HCT116 (cell line): ENCODE measurements at regions not wholly inside any gene's neighbourhood (a gene's known extent, or its start where the extent isn't known, plus 50 kb on each side); places are given as distances from the start of the nearest gene placed in this dataset.

Experiments used
- ATAC-seq: fragments of 200-7000 bp; cut with Tn5 transposase; 2 replicates; pipeline ENCODE4 v1.9.1; 2020; ENCODE audit warnings: mild to moderate bottlenecking, moderate library complexity
- BruUV-seq: library from RNA; stranded (reverse); fragments of 400-500 nt; replicated peaks from 2 replicates; lab custom pipeline; 2021; lab: Mats Ljungman, UMichigan
- CTCF ChIA-PET: fragments of 300-600 bp; sonication (Branson Sonifier 250); formaldehyde crosslinking; loops from one replicate; lab custom pipeline; 2021; ENCODE audit warnings: antibody characterized with exemption; lab: Charles Lee
- POLR2A ChIA-PET: fragments of 300-600, 350-600 bp; sonication (Branson Sonifier 250); formaldehyde crosslinking; loops from one replicate; lab custom pipeline; 2021; ENCODE audit warnings: antibody characterized with exemption; lab: Charles Lee
- RAD21 ChIA-PET, 2 experiments: fragments of 300-600 bp; sonication (Branson Sonifier 250); formaldehyde crosslinking; loops; one replicate each; lab custom pipeline; 2023; ENCODE audit warnings: low total read pairs in 2 of 2; ENCODE audit not compliant: uncharacterized antibody in 2 of 2, unreplicated experiment in 2 of 2, low non-redundant PET in 1 of 2; lab: Charles Lee
- DNase-seq: peaks from one replicate; pipeline ENCODE4 v3.0.0-alpha.2; 2010; ENCODE audit warnings: low read depth, low spot score
- H2AFZ ChIP-seq: fragments of 200-600 bp; shearing (Covaris generic), sonication (generic); 2 replicates; pipeline ENCODE4 v1.6.1; 2017; ENCODE audit warnings: low read depth, mixed run types, mixed read lengths, antibody characterized with exemption, low read length; ENCODE audit not compliant: poor library complexity, severe bottlenecking
- H3K27ac ChIP-seq: 2 replicates; pipeline ENCODE4 v1.5.1; 2012; ENCODE audit warnings: low read depth, low read length
- H3K27me3 ChIP-seq: fragments of 200-600 bp; sonication (generic); 2 replicates; pipeline ENCODE4 v1.6.1; 2016; ENCODE audit warnings: mixed run types, low read length, mixed read lengths; ENCODE audit not compliant: insufficient read depth
- H3K36me3 ChIP-seq, 2 experiments: fragments of 200-500 bp in 1 of 2; fragments of 200-600 bp in 1 of 2; sonication (Bioruptor generic) in 1 of 2; sonication (generic) in 1 of 2; 2 replicates each; pipeline versions ENCODE4 v1.5.1 to v1.6.1; 2014 to 2016; ENCODE audit warnings: low read length in 2 of 2, inconsistent platforms in 1 of 2, mixed read lengths in 1 of 2, mixed run types in 1 of 2; ENCODE audit not compliant: insufficient read depth in 2 of 2, control insufficient read depth in 1 of 2
- H3K4me1 ChIP-seq, 2 experiments: fragments of 200-600 bp in 1 of 2; sonication (generic) in 1 of 2; 2 replicates each; pipeline versions ENCODE4 v1.5.1 to v1.6.1; 2012 to 2017; ENCODE audit warnings: low read length in 2 of 2, inconsistent platforms in 1 of 2, mild to moderate bottlenecking in 1 of 2, mixed read lengths in 1 of 2, mixed run types in 1 of 2, moderate library complexity in 1 of 2; ENCODE audit not compliant: insufficient read depth in 2 of 2, control insufficient read depth in 1 of 2
- H3K4me2 ChIP-seq: fragments of 200-600 bp; sonication (generic); 2 replicates; pipeline ENCODE4 v1.6.1; 2017; ENCODE audit warnings: mixed run types, low read length, mixed read lengths
- H3K4me3 ChIP-seq, 2 experiments: fragments of 200-600 bp in 1 of 2; sonication (generic) in 1 of 2; replicated peaks in 1 of 2; 2 replicates each; pipeline ENCODE4 v1.5.1; 2011 to 2016; ENCODE audit warnings: low read length in 2 of 2, control low read depth in 1 of 2, low read depth in 1 of 2, mild to moderate bottlenecking in 1 of 2, mixed read lengths in 1 of 2, mixed run types in 1 of 2
- H3K79me2 ChIP-seq: fragments of 200-600 bp; sonication (generic); 2 replicates; pipeline ENCODE4 v1.6.1; 2017; ENCODE audit warnings: mild to moderate bottlenecking, mixed run types, low read length, moderate library complexity, mixed read lengths; ENCODE audit not compliant: insufficient read depth
- H3K9ac ChIP-seq: fragments of 200-600 bp; sonication (generic); 2 replicates; pipeline ENCODE4 v1.6.1; 2016; ENCODE audit warnings: low read length, mixed read lengths
- H3K9me2 ChIP-seq: fragments of 200-600 bp; sonication (generic), shearing (Covaris generic); 2 replicates; pipeline ENCODE4 v1.6.1; 2017; ENCODE audit warnings: mixed run types, mild to moderate bottlenecking, moderate library complexity; ENCODE audit not compliant: insufficient read depth
- H3K9me3 ChIP-seq, 2 experiments: fragments of 200-500 bp in 1 of 2; fragments of 200-600 bp in 1 of 2; sonication (Bioruptor generic) in 1 of 2; sonication (generic) in 1 of 2; 2 replicates each; pipeline ENCODE4 v1.6.1; 2014 to 2017; ENCODE audit warnings: low read length in 2 of 2, mixed read lengths in 2 of 2, inconsistent platforms in 1 of 2, low read depth in 1 of 2, mild to moderate bottlenecking in 1 of 2, mixed run types in 1 of 2, moderate library complexity in 1 of 2; ENCODE audit not compliant: control insufficient read depth in 1 of 2, insufficient read depth in 1 of 2
- H4K20me1 ChIP-seq: fragments of 200-600 bp; sonication (generic), shearing (Covaris generic); 2 replicates; pipeline ENCODE4 v1.6.1; 2017; ENCODE audit warnings: mixed run types, mild to moderate bottlenecking, moderate library complexity; ENCODE audit not compliant: insufficient read depth
- CEBPB ChIP-seq: IDR thresholded peaks from 2 replicates; pipeline ENCODE4 v1.6.1; 2012; ENCODE audit warnings: low read depth
- CTCF ChIP-seq, 3 experiments: fragments of 200-600 bp in 1 of 3; sonication (generic) in 1 of 3; IDR thresholded peaks in 2 of 3; conservative IDR thresholded peaks in 1 of 3; 2 replicates each; pipeline ENCODE4 v1.5.1; 2012 to 2017; ENCODE audit warnings: low read depth in 2 of 3, low read length in 2 of 3, antibody characterized with exemption in 1 of 3, borderline replicate concordance in 1 of 3, control low read depth in 1 of 3, mild to moderate bottlenecking in 1 of 3, mixed read lengths in 1 of 3, mixed run types in 1 of 3, moderate library complexity in 1 of 3; ENCODE audit not compliant: insufficient read depth in 1 of 3
- EGR1 ChIP-seq: IDR thresholded peaks from 2 replicates; pipeline ENCODE4 v1.6.1; 2012; ENCODE audit warnings: low read depth
- ELF1 ChIP-seq: IDR thresholded peaks from 2 replicates; pipeline ENCODE4 v1.6.1; 2012; ENCODE audit warnings: low read depth, borderline replicate concordance
- EZH2 ChIP-seq: fragments of 200-600 bp; sonication (generic); IDR thresholded peaks from 2 replicates; pipeline ENCODE4 v1.6.1; 2017; ENCODE audit warnings: antibody characterized with exemption, mixed run types
- EZH2phosphoT487 ChIP-seq: fragments of 200-600 bp; IDR thresholded peaks from 2 replicates; pipeline ENCODE4 v1.6.1; 2018; ENCODE audit warnings: antibody characterized with exemption, borderline replicate concordance
- FOSL1 ChIP-seq: IDR thresholded peaks from 2 replicates; pipeline ENCODE4 v1.6.1; 2012; ENCODE audit warnings: low read depth
- POLR2AphosphoS5 ChIP-seq: IDR thresholded peaks from 2 replicates; pipeline ENCODE4 v1.6.1; 2011; ENCODE audit warnings: mild to moderate bottlenecking, low read depth, low read length, moderate library complexity
- SIN3A ChIP-seq: IDR thresholded peaks from 2 replicates; pipeline ENCODE4 v1.6.1; 2012; ENCODE audit warnings: low read depth
- SRF ChIP-seq: IDR thresholded peaks from 2 replicates; pipeline ENCODE4 v1.6.1; 2012; ENCODE audit warnings: low read depth
- TCF7L2 ChIP-seq: IDR thresholded peaks from 2 replicates; pipeline ENCODE4 v1.7.0; 2011; ENCODE audit warnings: borderline replicate concordance, inconsistent platforms; ENCODE audit not compliant: insufficient read depth, insufficient read length; ENCODE audit errors: extremely low read depth
- YY1 ChIP-seq: IDR thresholded peaks from 2 replicates; pipeline ENCODE4 v1.6.1; 2011; ENCODE audit warnings: low read length, low read depth, moderate library complexity, mild to moderate bottlenecking; ENCODE audit not compliant: insufficient replicate concordance; ENCODE audit errors: extremely low read depth
- ZFX ChIP-seq: fragments of 450-650 bp; IDR thresholded peaks from 2 replicates; pipeline ENCODE4 v1.6.1; 2017
- ZNF274 ChIP-seq: fragments of 200-500 bp; sonication (Bioruptor generic); IDR thresholded peaks from 2 replicates; pipeline ENCODE4 v1.6.1; 2014; ENCODE audit warnings: mild to moderate bottlenecking, low read depth, low read length, inconsistent platforms
- intact Hi-C: fragments of 100-400 bp; cut with micrococcal nuclease; formaldehyde crosslinking; loops from 2 replicates; pipeline ENCODE4 v1.10.0; 2022
- TF ChIP-seq, protein P1 (sequence below): IDR thresholded peaks from 2 replicates; pipeline ENCODE4 v1.6.1; 2012; ENCODE audit warnings: low read depth

GRCh38 chr3:1903111-1903510 lies 195.6 kb upstream of the CNTN4 start (continued):
- TF ChIP-seq, protein P1, sequence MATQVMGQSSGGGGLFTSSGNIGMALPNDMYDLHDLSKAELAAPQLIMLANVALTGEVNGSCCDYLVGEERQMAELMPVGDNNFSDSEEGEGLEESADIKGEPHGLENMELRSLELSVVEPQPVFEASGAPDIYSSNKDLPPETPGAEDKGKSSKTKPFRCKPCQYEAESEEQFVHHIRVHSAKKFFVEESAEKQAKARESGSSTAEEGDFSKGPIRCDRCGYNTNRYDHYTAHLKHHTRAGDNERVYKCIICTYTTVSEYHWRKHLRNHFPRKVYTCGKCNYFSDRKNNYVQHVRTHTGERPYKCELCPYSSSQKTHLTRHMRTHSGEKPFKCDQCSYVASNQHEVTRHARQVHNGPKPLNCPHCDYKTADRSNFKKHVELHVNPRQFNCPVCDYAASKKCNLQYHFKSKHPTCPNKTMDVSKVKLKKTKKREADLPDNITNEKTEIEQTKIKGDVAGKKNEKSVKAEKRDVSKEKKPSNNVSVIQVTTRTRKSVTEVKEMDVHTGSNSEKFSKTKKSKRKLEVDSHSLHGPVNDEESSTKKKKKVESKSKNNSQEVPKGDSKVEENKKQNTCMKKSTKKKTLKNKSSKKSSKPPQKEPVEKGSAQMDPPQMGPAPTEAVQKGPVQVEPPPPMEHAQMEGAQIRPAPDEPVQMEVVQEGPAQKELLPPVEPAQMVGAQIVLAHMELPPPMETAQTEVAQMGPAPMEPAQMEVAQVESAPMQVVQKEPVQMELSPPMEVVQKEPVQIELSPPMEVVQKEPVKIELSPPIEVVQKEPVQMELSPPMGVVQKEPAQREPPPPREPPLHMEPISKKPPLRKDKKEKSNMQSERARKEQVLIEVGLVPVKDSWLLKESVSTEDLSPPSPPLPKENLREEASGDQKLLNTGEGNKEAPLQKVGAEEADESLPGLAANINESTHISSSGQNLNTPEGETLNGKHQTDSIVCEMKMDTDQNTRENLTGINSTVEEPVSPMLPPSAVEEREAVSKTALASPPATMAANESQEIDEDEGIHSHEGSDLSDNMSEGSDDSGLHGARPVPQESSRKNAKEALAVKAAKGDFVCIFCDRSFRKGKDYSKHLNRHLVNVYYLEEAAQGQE = no peak
- TF ChIP-seq, all 23 proteins: peak for 0

GRCh38 chr3:1907911-1908310 lies 190.8 kb upstream of the CNTN4 start:
- TF ChIP-seq SRF (no peak), ZNF274 (no peak), FOSL1 (no peak), EZH2 (no peak), CEBPB (no peak), ELF1 (no peak), POLR2AphosphoS5 (no peak), ZFX (no peak), EZH2phosphoT487 (no peak), CTCF (IDR thresholded peaks at IDR 0.05 in 2 of 3, conservative IDR thresholded peaks at IDR 0.05 in 1 of 3; ENCODE audit: borderline replicate concordance in 1 of 3, insufficient read depth in 1 of 3, low read depth in 2 of 3, low read length in 2 of 3) (no peak), TCF7L2 (no peak), YY1 (no peak), SIN3A (no peak), EGR1 (no peak)
- TF ChIP-seq, all 23 proteins: peak for 0
- Histone ChIP-seq H3K9me3 (peaks cover 20 to 36% of the 10 kb centered on the region in 2 experiments; a peak in 2 of 4 replicates), H3K27ac (no peak overlapping the region), H3K9me2 (no peaks in the 10 kb centered on the region), H2AFZ (no peak overlapping the region), H3K4me1 (no peaks in the 10 kb centered on the region), H3K4me2 (no peak overlapping the region), H3K36me3 (no peaks in the 10 kb centered on the region), H3K4me3 (no peak overlapping the region), H4K20me1 (no peaks in the 10 kb centered on the region), H3K27me3 (no peaks in the 10 kb centered on the region), H3K79me2 (no peaks in the 10 kb centered on the region), H3K9ac (no peak overlapping the region)
- intact Hi-C loops = no loop called here
- ChIA-PET CTCF (no interaction called here), RAD21 (no interaction called here), POLR2A (no interaction called here)
- BruUV-seq = no TSS peak
- no peak for ATAC-seq
- DNase-seq = no peak
